Endothelial cell of umbilical vein (primary cell): ENCODE measurements at regions not wholly inside any gene's neighbourhood (a gene's known extent, or its start where the extent isn't known, plus 50 kb on each side); places are given as distances from the start of the nearest gene placed in this dataset.

Source experiments
- BruUV-seq: library from RNA; stranded (reverse); fragments of 400-500 nt; replicated peaks from 2 replicates; lab custom pipeline; 2021; lab: Mats Ljungman, UMichigan
- CTCF ChIA-PET: fragments of 300-600, 350-600 bp; sonication (Branson Sonifier 250); formaldehyde crosslinking; loops from one replicate; lab custom pipeline; 2021; ENCODE audit warnings: antibody characterized with exemption, inconsistent platforms; lab: Charles Lee
- POLR2A ChIA-PET: fragments of 300-600, 350-600 bp; sonication (Branson Sonifier 250); formaldehyde crosslinking; loops from one replicate; lab custom pipeline; 2021; ENCODE audit warnings: antibody characterized with exemption, inconsistent platforms; lab: Charles Lee
- DNase-seq: peaks from one replicate; pipeline ENCODE4 v3.0.0-alpha.2; 2011; ENCODE audit warnings: low read depth, low spot score
- FAIRE-seq: peaks from 2 replicates; lab custom pipeline; 2011; peaks lifted over from hg19 to GRCh38; lab: Jason Lieb, UNC
- H2AFZ ChIP-seq: 2 replicates; pipeline ENCODE4 v1.6.0; 2012; ENCODE audit warnings: low read depth, low read length, control low read depth, inconsistent platforms
- H3K27ac ChIP-seq: 2 replicates; pipeline ENCODE4 v1.5.1; 2011; ENCODE audit warnings: low read depth, mild to moderate bottlenecking, control low read depth, low read length, moderate library complexity; ENCODE audit not compliant: insufficient read depth
- H3K27me3 ChIP-seq, 2 experiments: 2 replicates each; pipeline versions ENCODE4 v1.6.0 to v1.6.1; 2011; ENCODE audit warnings: low read length in 2 of 2, mixed read lengths in 1 of 2; ENCODE audit not compliant: control insufficient read depth in 2 of 2, insufficient read depth in 2 of 2
- H3K36me3 ChIP-seq, 2 experiments: 2 replicates in 1 of 2; 3 replicates in 1 of 2; pipeline ENCODE4 v1.5.1; 2011; ENCODE audit warnings: low read length in 2 of 2, mild to moderate bottlenecking in 1 of 2, moderate library complexity in 1 of 2; ENCODE audit not compliant: control insufficient read depth in 2 of 2, insufficient read depth in 2 of 2; ENCODE audit errors: extremely low read depth in 1 of 2
- H3K4me1 ChIP-seq: 3 replicates; pipeline ENCODE4 v1.5.1; 2011; ENCODE audit warnings: mild to moderate bottlenecking, low read length; ENCODE audit not compliant: control insufficient read depth, insufficient read depth; ENCODE audit errors: extremely low read depth
- H3K4me2 ChIP-seq: 2 replicates; pipeline ENCODE4 v1.6.1; 2011; ENCODE audit warnings: low read length, control low read depth, mixed read lengths; ENCODE audit not compliant: insufficient read depth
- H3K4me3 ChIP-seq, 3 experiments: fragments of 200-600 bp in 1 of 3; sonication (generic), shearing (Covaris generic) in 1 of 3; replicated peaks in 1 of 3; 2 replicates each; pipeline ENCODE4 v1.5.1; 2011 to 2016; ENCODE audit warnings: control low read depth in 3 of 3, low read length in 3 of 3, mild to moderate bottlenecking in 2 of 3, inconsistent platforms in 1 of 3, low read depth in 1 of 3, moderate library complexity in 1 of 3; ENCODE audit not compliant: insufficient read depth in 1 of 3
- H3K79me2 ChIP-seq: 2 replicates; pipeline ENCODE4 v1.6.0; 2012; ENCODE audit warnings: low read length, inconsistent platforms; ENCODE audit not compliant: control insufficient read depth, insufficient read depth
- H3K9ac ChIP-seq: replicated peaks from 2 replicates; pipeline ENCODE3; 2011; ENCODE audit warnings: low read length, control low read depth; ENCODE audit not compliant: insufficient read depth; ENCODE audit errors: extremely low read depth
- H3K9me1 ChIP-seq: replicated peaks from 3 replicates; pipeline ENCODE4 v1.6.0; 2011; ENCODE audit warnings: mild to moderate bottlenecking, low read length; ENCODE audit not compliant: control insufficient read depth, insufficient read depth; ENCODE audit errors: extremely low read depth
- H3K9me3 ChIP-seq: replicated peaks from 2 replicates; pipeline ENCODE4 v1.5.1; 2012; ENCODE audit warnings: low read length, inconsistent platforms; ENCODE audit not compliant: control insufficient read depth, insufficient read depth
- H4K20me1 ChIP-seq: replicated peaks from 2 replicates; pipeline ENCODE3; 2011; ENCODE audit warnings: mild to moderate bottlenecking, low read length; ENCODE audit not compliant: control insufficient read depth, insufficient read depth; ENCODE audit errors: extremely low read depth
- CTCF ChIP-seq, 2 donors: IDR thresholded peaks; 1 replicate in 1 of 2; 2 replicates in 1 of 2; pipeline ENCODE4 v1.5.1; 2011; ENCODE audit warnings: low read length in 2 of 2, mild to moderate bottlenecking in 2 of 2, moderate library complexity in 2 of 2, control low read depth in 1 of 2, inconsistent platforms in 1 of 2, low read depth in 1 of 2; ENCODE audit not compliant: insufficient read depth in 1 of 2; ENCODE audit errors: extremely low read depth in 1 of 2
- EZH2 ChIP-seq: IDR thresholded peaks from 2 replicates; pipeline ENCODE4 v1.6.1; 2012; ENCODE audit warnings: borderline replicate concordance, low read depth, mild to moderate bottlenecking, moderate library complexity, low read length, inconsistent platforms; ENCODE audit not compliant: severe bottlenecking
- FOS ChIP-seq: IDR thresholded peaks from 2 replicates; pipeline ENCODE4 v1.6.1; 2011; ENCODE audit warnings: mild to moderate bottlenecking, low read length, moderate library complexity, borderline replicate concordance; ENCODE audit not compliant: insufficient read depth
- GATA2 ChIP-seq: IDR thresholded peaks from 2 replicates; pipeline ENCODE4 v1.7.0; 2011; ENCODE audit warnings: low read depth, mild to moderate bottlenecking, moderate library complexity, mixed read lengths, low read length; ENCODE audit not compliant: insufficient read length, insufficient read depth
- JUN ChIP-seq: IDR thresholded peaks from 2 replicates; pipeline ENCODE4 v1.6.1; 2011; ENCODE audit warnings: borderline replicate concordance, low read depth; ENCODE audit not compliant: insufficient read length, insufficient read depth
- MAX ChIP-seq: IDR thresholded peaks from 2 replicates; pipeline ENCODE4 v1.6.1; 2011; ENCODE audit not compliant: insufficient read depth, insufficient read length
- MYC ChIP-seq: IDR thresholded peaks from one replicate; pipeline ENCODE4 v1.6.1; 2011; ENCODE audit warnings: mild to moderate bottlenecking, low read depth, low read length
- POLR2A ChIP-seq: IDR thresholded peaks from 2 replicates; pipeline ENCODE4 v1.6.1; 2012; ENCODE audit warnings: low read depth, mild to moderate bottlenecking, control low read depth, low read length
- dilution Hi-C: fragments of 300-500 bp; cut with MboI; formaldehyde crosslinking; loops from one replicate; pipeline ENCODE4 v1.15.0; 2019; ENCODE audit warnings: low sequenced_read_pairs; ENCODE audit not compliant: extremely low pct_ligation_motif_present
- intact Hi-C: fragments of 100-400 bp; cut with micrococcal nuclease; formaldehyde crosslinking; loops from one replicate; pipeline ENCODE4 v1.10.0; 2022

DNA sequence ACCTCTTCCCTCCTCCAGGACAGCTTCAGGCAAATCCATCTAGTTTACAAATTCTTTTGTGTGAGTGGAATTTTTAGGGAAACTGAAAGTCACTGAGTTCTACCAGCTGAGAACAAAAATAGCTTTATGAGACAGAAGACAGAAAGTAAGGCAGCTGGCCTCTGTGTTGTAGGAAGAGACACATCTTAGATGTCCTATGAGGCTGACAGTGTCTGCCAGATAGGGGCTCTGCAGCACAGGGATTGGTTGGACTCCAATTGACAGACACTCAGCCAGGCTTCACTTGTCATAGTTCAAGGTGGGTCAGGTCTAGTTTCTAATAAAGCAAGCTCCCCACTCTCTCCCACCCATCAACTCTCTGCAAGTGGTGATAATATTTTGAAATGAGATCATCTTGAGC is 574.9 kb downstream of the CCSER2 start:
- intact Hi-C loops (no loop called here), dilution Hi-C loops (no loop called here)
- ChIA-PET CTCF (no interaction called here), POLR2A (no interaction called here)
- Histone ChIP-seq H3K27ac (no peak overlapping the region), H3K9me1 (no peaks in the 10 kb centered on the region), H3K36me3 (no peaks in the 10 kb centered on the region), H2AFZ (no peak overlapping the region), H3K4me3 (no peak overlapping the region), H3K27me3 (no peaks in the 10 kb centered on the region), H3K4me1 (no peaks in the 10 kb centered on the region), H3K9ac (no peak overlapping the region), H3K9me3 (no peaks in the 10 kb centered on the region), H3K4me2 (no peak overlapping the region), H3K79me2 (no peaks in the 10 kb centered on the region), H4K20me1 (no peaks in the 10 kb centered on the region)
- FAIRE-seq (no peak), DNase-seq (no peak)
- no TSS peak for BruUV-seq
- TF ChIP-seq FOS (no peak), GATA2 (no peak), JUN (no peak), EZH2 (no peak)

DNA sequence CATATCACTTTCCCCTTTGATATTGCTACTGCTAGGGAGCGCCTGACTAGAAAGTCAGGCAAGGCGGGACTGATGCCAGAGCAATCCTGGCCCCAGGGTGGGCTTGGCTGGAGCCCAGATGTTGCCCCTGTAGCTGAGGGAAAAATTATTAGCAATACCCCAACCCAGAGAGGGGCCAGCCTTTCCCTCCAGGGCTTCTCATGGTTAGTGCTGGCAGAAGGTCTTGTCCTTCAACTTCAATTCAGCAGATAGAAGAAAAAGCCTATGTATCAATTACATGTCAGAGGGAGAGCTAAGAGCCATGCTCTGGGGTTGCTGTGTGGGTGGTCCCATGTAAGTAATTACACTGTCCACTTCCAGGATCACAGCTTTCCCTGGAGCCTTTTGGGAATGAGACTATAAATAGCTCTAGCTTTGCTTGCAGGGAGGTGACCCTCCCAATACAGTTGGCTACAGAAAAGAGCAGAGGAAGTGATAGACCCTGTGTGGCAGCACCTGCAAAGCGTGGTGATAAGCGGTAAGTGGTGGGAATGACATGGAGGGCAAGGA is 579.1 kb downstream of the CCSER2 start:
- Histone ChIP-seq H3K4me1 (no peaks in the 10 kb centered on the region), H3K36me3 (no peaks in the 10 kb centered on the region), H3K9me3 (no peaks in the 10 kb centered on the region), H3K4me2 (no peak overlapping the region), H3K27ac (no peak overlapping the region), H3K27me3 (no peaks in the 10 kb centered on the region), H4K20me1 (no peaks in the 10 kb centered on the region), H3K9ac (no peak overlapping the region), H2AFZ (no peak overlapping the region), H3K9me1 (no peaks in the 10 kb centered on the region), H3K4me3 (no peak overlapping the region), H3K79me2 (no peaks in the 10 kb centered on the region)
- FAIRE-seq (no peak), DNase-seq (no peak)
- intact Hi-C loops (no loop called here), dilution Hi-C loops (no loop called here)
- TF ChIP-seq CTCF (IDR thresholded peaks at IDR 0.05; ENCODE audit: extremely low read depth in 1 of 2, insufficient read depth in 1 of 2, low read depth in 1 of 2, low read length in 2 of 2) (no peak), MYC (no peak), MAX (no peak), POLR2A (no peak), JUN (no peak), EZH2 (no peak)
- ChIA-PET CTCF (no interaction called here), POLR2A (no interaction called here)
- no TSS peak for BruUV-seq
